ENCODE measurements at regions not wholly inside any gene's neighbourhood (a gene's known extent, or its start where the extent isn't known, plus 50 kb on each side); places are given as distances from the start of the nearest gene placed in this dataset.

- no peak overlapping the region for H3K4me3 Mint-ChIP-seq
- no peaks in the 10 kb centered on the region for H3K9me3 Mint-ChIP-seq
- H3K27ac Mint-ChIP-seq: no peak overlapping the region
- H3K4me1 Mint-ChIP-seq (ENCODE audit: low read depth): no peaks in the 10 kb centered on the region
- POLR2A ChIA-PET: no interaction called here
- H3K27me3 Mint-ChIP-seq: peaks cover 18% of the 10 kb centered on the region
- H3K36me3 Mint-ChIP-seq: no peaks in the 10 kb centered on the region
- intact Hi-C loops (cut with micrococcal nuclease): no loop called here
- CTCF ChIA-PET: interaction anchor here (1.1 kb wide), 1 partner anchor 206 kb away, joined by 3 read pairs; no protein-coding TSS in a partner anchor
- no peak for DNase-seq
Observed at GRCh38 chr7:121572615-121573014, 176.5 kb upstream of the FAM3C start.

DNA sequence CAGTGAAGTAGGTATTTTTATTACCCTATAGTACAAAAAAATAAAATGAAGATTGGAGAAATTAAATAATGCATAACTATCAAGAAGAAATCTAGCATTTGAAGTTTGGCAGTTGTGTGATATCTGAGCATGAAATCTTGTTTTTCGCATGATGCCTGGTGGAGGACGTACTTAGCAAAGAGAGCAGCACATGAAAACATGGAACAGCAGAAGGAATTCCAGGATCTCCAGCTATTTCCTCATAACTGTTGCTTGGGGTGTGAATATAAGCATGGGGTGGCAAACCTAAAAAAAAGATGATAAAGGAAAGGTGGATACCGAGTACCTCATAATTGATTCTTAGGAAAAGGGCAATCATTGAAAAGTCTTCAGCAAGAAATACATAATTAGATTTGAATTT, 174.3 kb upstream of the FAM3C start:
- H3K27ac Mint-ChIP-seq: no peak overlapping the region
- H3K9me3 Mint-ChIP-seq: no peaks in the 10 kb centered on the region
- ChIA-PET POLR2A (no interaction called here), CTCF (no interaction called here)
- DNase-seq: no peak
- H3K4me3 Mint-ChIP-seq: no peak overlapping the region
- H3K4me1 Mint-ChIP-seq (ENCODE audit: low read depth): no peaks in the 10 kb centered on the region
- H3K36me3 Mint-ChIP-seq: no peaks in the 10 kb centered on the region
- H3K27me3 Mint-ChIP-seq: peaks cover 10% of the 10 kb centered on the region
- intact Hi-C loops (cut with micrococcal nuclease): no loop called here

DNA sequence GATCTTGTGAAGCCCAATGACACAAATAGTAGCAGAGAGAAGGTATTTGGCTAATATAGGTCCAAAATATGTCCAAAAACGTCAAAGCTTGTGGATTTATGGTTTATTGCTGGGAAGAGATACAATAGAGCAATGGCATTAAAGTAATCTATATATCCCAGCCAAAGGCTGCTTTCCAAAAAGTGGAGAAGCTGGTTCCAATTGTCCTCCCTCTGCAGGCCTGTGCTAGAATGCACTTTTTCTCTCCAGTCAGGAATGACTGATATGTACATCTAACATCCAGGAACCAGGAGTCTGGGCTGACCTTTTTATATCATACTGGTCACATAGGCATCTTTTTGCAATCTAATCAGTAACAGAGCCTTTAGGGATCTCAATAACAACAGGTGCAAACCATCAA, 167.1 kb upstream of the FAM3C start:
- ChIA-PET POLR2A (no interaction called here), CTCF (no interaction called here)
- H3K36me3 Mint-ChIP-seq: no peaks in the 10 kb centered on the region
- intact Hi-C loops (cut with micrococcal nuclease): no loop called here
- no peaks in the 10 kb centered on the region for H3K4me1 Mint-ChIP-seq (ENCODE audit: low read depth)
- H3K9me3 Mint-ChIP-seq: no peaks in the 10 kb centered on the region
- H3K4me3 Mint-ChIP-seq: no peak overlapping the region
- no peaks in the 10 kb centered on the region for H3K27me3 Mint-ChIP-seq
- no peak for DNase-seq
- no peak overlapping the region for H3K27ac Mint-ChIP-seq

DNA sequence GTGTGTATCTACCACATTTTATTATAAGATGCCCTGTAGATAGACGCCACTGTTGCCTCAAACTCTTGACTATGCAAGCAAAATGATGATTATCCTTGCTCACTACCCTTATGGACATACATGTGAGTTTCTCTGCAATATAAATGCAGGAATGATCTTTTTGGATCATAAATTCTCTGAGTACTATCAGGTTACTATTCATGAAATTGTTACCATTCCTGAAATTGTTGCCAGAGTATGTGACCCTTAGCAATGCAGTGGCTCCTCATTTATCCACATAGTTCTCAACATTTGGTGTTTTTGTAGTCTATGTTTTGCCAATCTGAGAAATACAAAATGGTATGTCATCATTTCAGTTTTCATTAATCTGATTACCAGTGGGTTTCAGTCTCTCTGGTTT, 166.2 kb upstream of the FAM3C start:
- no peaks in the 10 kb centered on the region for H3K9me3 Mint-ChIP-seq
- CTCF ChIA-PET: no interaction called here
- intact Hi-C loops (cut with micrococcal nuclease): no loop called here
- H3K4me3 Mint-ChIP-seq: no peak overlapping the region
- H3K27ac Mint-ChIP-seq: no peak overlapping the region
- no peaks in the 10 kb centered on the region for H3K36me3 Mint-ChIP-seq
- no peak for DNase-seq
- POLR2A ChIA-PET: no interaction called here
- H3K4me1 Mint-ChIP-seq (ENCODE audit: low read depth): no peaks in the 10 kb centered on the region
- H3K27me3 Mint-ChIP-seq: no peaks in the 10 kb centered on the region

- Mint-ChIP-seq H3K27ac (no peak overlapping the region), H3K27me3 (no peaks in the 10 kb centered on the region), H3K36me3 (no peaks in the 10 kb centered on the region), H3K4me3 (no peak overlapping the region), H3K4me1 (ENCODE audit: low read depth) (no peaks in the 10 kb centered on the region), H3K9me3 (no peaks in the 10 kb centered on the region)
- ChIA-PET POLR2A (no interaction called here), CTCF (no interaction called here)
- DNase-seq: no peak
- intact Hi-C loops (cut with micrococcal nuclease): no loop called here
Observed at GRCh38 chr7:121561717-121562116, 165.6 kb upstream of the FAM3C start.

GRCh38 chr7:121560267-121560990, 164.3 kb upstream of the FAM3C start:
- no peaks in the 10 kb centered on the region for H3K4me1 Mint-ChIP-seq (ENCODE audit: low read depth)

GRCh38 chr7:121558288-121558687, 162.2 kb upstream of the FAM3C start:
- H3K9me3 Mint-ChIP-seq: no peaks in the 10 kb centered on the region
- no peaks in the 10 kb centered on the region for H3K4me1 Mint-ChIP-seq (ENCODE audit: low read depth)
- ChIA-PET CTCF (interaction anchor here (2.1 kb wide), 1 partner anchor 192 kb away, joined by 5 read pairs; no protein-coding TSS in a partner anchor), POLR2A (no interaction called here)
- intact Hi-C loops (cut with micrococcal nuclease): no loop called here
- H3K4me3 Mint-ChIP-seq: no peak overlapping the region
- no peak for DNase-seq
- no peaks in the 10 kb centered on the region for H3K36me3 Mint-ChIP-seq
- H3K27me3 Mint-ChIP-seq: no peaks in the 10 kb centered on the region
- no peak overlapping the region for H3K27ac Mint-ChIP-seq

More at GRCh38 chr7:121560267-121560990, 164.3 kb upstream of the FAM3C start:
- intact Hi-C loops (cut with micrococcal nuclease): no loop called here
- Mint-ChIP-seq H3K9me3 (no peaks in the 10 kb centered on the region), H3K27ac (no peak overlapping the region), H3K27me3 (no peaks in the 10 kb centered on the region), H3K36me3 (no peaks in the 10 kb centered on the region), H3K4me3 (no peak overlapping the region)
- POLR2A ChIA-PET: no interaction called here
- CTCF ChIA-PET: no interaction called here
- no peak for DNase-seq

DNA sequence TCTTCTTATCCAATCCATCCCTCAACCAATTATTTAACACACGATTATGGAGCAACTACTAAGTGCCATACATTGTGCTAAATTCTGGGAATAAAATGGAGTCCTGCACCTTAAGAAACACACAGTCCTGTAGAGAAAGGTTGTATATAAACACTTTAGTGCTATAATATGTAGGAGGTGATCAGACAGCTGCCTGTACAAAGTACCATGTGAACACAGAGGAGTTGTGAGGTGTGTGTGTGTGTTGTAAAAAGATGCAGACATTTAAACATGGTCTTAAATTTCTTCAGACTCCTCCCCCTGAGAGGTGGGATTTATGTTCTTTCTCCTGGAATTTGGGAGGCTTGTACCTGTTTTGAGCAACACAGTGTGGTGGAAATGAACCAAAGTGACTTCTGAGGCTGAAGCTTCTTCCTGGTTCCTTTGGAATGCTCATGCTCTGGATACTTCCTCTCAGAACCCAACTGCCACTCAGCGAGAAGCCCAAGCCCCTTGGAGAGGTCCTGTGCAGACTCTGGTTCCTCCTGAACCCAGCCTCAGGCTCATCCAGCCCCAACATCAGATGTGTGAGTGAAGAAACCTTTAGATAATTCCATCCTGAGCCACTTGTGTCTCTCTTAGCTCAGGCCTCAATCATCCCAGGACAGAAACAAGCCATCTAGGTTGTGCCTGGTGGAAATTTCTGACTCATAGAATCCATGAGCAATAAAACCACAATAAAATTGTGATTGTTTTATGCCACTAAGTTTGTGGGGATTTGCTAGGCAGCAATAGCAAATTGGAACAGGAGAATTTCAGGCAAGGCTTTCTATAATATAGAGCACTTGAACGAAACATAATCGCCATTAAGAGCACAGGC, 161.2 kb upstream of the FAM3C start:
- Mint-ChIP-seq H3K4me1 (ENCODE audit: low read depth) (no peaks in the 10 kb centered on the region), H3K36me3 (no peaks in the 10 kb centered on the region), H3K4me3 (no peak overlapping the region), H3K9me3 (no peaks in the 10 kb centered on the region), H3K27me3 (no peaks in the 10 kb centered on the region), H3K27ac (no peak overlapping the region)
- ChIA-PET CTCF (interaction anchor here (2.1 kb wide), 1 partner anchor 191 kb away, joined by 5 read pairs; no protein-coding TSS in a partner anchor), POLR2A (no interaction called here)
- no peak for DNase-seq
- intact Hi-C loops (cut with micrococcal nuclease): no loop called here

- ChIA-PET POLR2A (no interaction called here), CTCF (interaction anchor here (1.5 kb wide), 1 partner anchor 9 kb away, joined by 5 read pairs; no protein-coding TSS in a partner anchor)
- no peaks in the 10 kb centered on the region for H3K4me1 Mint-ChIP-seq (ENCODE audit: low read depth)
- intact Hi-C loops (cut with micrococcal nuclease): no loop called here
- no peaks in the 10 kb centered on the region for H3K27me3 Mint-ChIP-seq
- no peak for DNase-seq
- no peaks in the 10 kb centered on the region for H3K9me3 Mint-ChIP-seq
- no peak overlapping the region for H3K4me3 Mint-ChIP-seq
- H3K27ac Mint-ChIP-seq: no peak overlapping the region
- H3K36me3 Mint-ChIP-seq: no peaks in the 10 kb centered on the region
Observed at GRCh38 chr7:121555558-121555957, 159.4 kb upstream of the FAM3C start.

DNA sequence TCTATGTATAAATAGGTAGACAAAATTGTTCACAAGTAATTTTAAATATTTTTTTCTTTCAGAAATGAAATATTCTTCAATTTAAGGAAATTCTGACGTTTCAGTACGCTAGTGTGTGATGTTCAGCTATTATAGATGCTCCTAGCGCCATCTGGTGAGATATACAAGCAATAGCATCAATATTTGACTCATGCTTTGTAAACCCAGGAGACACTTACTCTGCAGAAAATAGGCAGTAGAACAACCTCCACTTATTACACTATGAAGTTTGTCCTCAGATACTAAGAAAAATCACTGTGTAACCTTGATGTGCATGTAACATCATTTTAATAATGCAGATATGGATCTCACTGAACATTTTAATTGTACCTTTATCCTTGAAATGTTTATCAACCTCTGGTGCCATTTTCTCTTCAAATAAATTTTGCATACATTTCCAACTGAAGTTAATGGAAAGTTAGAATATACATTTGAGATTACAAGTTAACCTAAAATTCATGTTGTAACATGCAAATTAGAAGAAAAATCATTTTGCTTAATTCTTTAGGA, 151.5 kb upstream of the FAM3C start:
- peaks cover 29% of the 10 kb centered on the region for H3K4me1 Mint-ChIP-seq (ENCODE audit: low read depth)
- intact Hi-C loops (cut with micrococcal nuclease): loop anchor here (1.0 to 10.0 kb wide), 6 partner anchors 109 to 743 kb away; partner anchors contain the start of gene CPED1
- H3K27ac Mint-ChIP-seq: no peak overlapping the region
- H3K4me3 Mint-ChIP-seq: no peak overlapping the region
- H3K36me3 Mint-ChIP-seq: peaks cover 3% of the 10 kb centered on the region
- no peak for DNase-seq
- ChIA-PET CTCF (interaction anchor here (0.8 to 3.8 kb wide), 17 partner anchors 8 to 466 kb away, joined by 3 to 102 read pairs (median 4); partner anchors contain the start of gene FAM3C), POLR2A (no interaction called here)
- no peaks in the 10 kb centered on the region for H3K27me3 Mint-ChIP-seq
- no peaks in the 10 kb centered on the region for H3K9me3 Mint-ChIP-seq

- ChIA-PET CTCF (interaction anchor here (0.8 to 3.8 kb wide), 16 partner anchors 9 to 465 kb away, joined by 3 to 102 read pairs (median 4); partner anchors contain the start of gene FAM3C), POLR2A (interaction anchor here (0.6 kb wide), 1 partner anchor 179 kb away, joined by 3 read pairs; no protein-coding TSS in a partner anchor)
- no peaks in the 10 kb centered on the region for H3K27me3 Mint-ChIP-seq
- DNase-seq: no peak
- H3K27ac Mint-ChIP-seq: no peak overlapping the region
- H3K4me1 Mint-ChIP-seq (ENCODE audit: low read depth): peaks cover 29% of the 10 kb centered on the region
- intact Hi-C loops (cut with micrococcal nuclease): loop anchor here (1.0 to 10.0 kb wide), 6 partner anchors 109 to 742 kb away; partner anchors contain the start of gene CPED1
- H3K4me3 Mint-ChIP-seq: no peak overlapping the region
- peaks cover 3% of the 10 kb centered on the region for H3K36me3 Mint-ChIP-seq
- H3K9me3 Mint-ChIP-seq: no peaks in the 10 kb centered on the region
Observed at GRCh38 chr7:121546632-121547543, 150.8 kb upstream of the FAM3C start.

Measured in activated CD4-positive, alpha-beta memory T cell treated with anti-CD3 and anti-CD28 coated beads for 36 hours (primary cell).